NCI-H1417 (cell line): ENCODE measurements at regions not wholly inside any gene's neighbourhood (a gene's known extent, or its start where the extent isn't known, plus 50 kb on each side); places are given as distances from the start of the nearest gene placed in this dataset.
A peak's percentile ranks its signal among the peaks of the same experiment; 100 is the strongest.

Experiments
- DNase-seq, 3 experiments: peaks; one replicate each; lab custom pipeline; 2025; lab: John Stamatoyannopoulos, UW

- no peak for DNase-seq
Observed at GRCh38 chr15:39275066-39275465, 305.8 kb upstream of the THBS1 start.

GRCh38 chr15:39279311-39279710, 301.6 kb upstream of the THBS1 start:
- DNase-seq, result no peak

- DNase-seq, result no peak
Observed at GRCh38 chr15:39281094-39281493, 299.8 kb upstream of the THBS1 start.

GRCh38 chr15:39282663-39283208, 298.1 kb upstream of the THBS1 start:
- DNase-seq, result no peak

- DNase-seq, result no peak
Observed at GRCh38 chr15:39283531-39283930, 297.3 kb upstream of the THBS1 start.

GRCh38 chr15:39285071-39285470, 295.8 kb upstream of the THBS1 start:
- no peak for DNase-seq

GRCh38 chr15:39285663-39286062, 295.2 kb upstream of the THBS1 start:
- DNase-seq, result no peak

GRCh38 chr15:39286706-39287105, 294.2 kb upstream of the THBS1 start:
- peak in 1 of 3 experiments; percentile 4 for DNase-seq

- peak in 2 of 3 experiments; percentile 29 to 76 for DNase-seq
Observed at GRCh38 chr15:39287322-39288195, 293.3 kb upstream of the THBS1 start.

GRCh38 chr15:39290711-39291435, 290.0 kb upstream of the THBS1 start:
- no peak for DNase-seq

GRCh38 chr15:39291690-39292089, 289.2 kb upstream of the THBS1 start:
- DNase-seq, result no peak

GRCh38 chr15:39296955-39297354, 283.9 kb upstream of the THBS1 start:
- no peak for DNase-seq

- DNase-seq, result no peak
Observed at GRCh38 chr15:39298271-39298962, 282.5 kb upstream of the THBS1 start.

- no peak for DNase-seq
Observed at GRCh38 chr15:39299486-39300267, 281.2 kb upstream of the THBS1 start.

GRCh38 chr15:39300451-39301153, 280.3 kb upstream of the THBS1 start:
- no peak for DNase-seq

- DNase-seq, result no peak
Observed at GRCh38 chr15:39301589-39301999, 279.3 kb upstream of the THBS1 start.

GRCh38 chr15:39302936-39303335, 277.9 kb upstream of the THBS1 start:
- no peak for DNase-seq

GRCh38 chr15:39304201-39304841, 276.6 kb upstream of the THBS1 start:
- peak in 1 of 3 experiments; percentile 38 for DNase-seq

GRCh38 chr15:39304931-39305728, 275.7 kb upstream of the THBS1 start:
- DNase-seq, result no peak
